ENCODE measurements at regions not wholly inside any gene's neighbourhood (a gene's known extent, or its start where the extent isn't known, plus 50 kb on each side); places are given as distances from the start of the nearest gene placed in this dataset.
A peak's percentile ranks its signal among the peaks of the same experiment; 100 is the strongest.
"Not testable (repeated sequence)": the region's sequence is repeated elsewhere in the genome, so short reads cannot be mapped to it uniquely, and the experiment has no call there.

DNA sequence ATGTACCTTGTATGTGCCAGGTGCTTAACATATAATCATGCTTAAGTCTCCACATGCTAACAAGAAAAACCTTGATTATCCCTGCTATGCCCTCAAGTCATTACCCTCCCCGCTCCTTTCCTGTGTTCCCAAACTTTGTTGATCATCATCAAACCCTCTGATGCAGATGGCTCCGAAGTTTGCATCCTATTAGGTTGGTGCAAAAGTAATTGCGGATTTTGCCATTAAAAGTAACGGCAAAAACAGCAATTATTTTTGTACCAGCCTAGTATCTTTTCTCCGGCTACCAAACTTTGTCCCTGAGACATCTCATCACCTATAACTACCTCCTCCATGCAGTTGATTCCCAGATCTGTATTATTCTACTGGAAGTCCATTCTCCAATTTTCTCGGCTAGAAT lies 142.6 kb downstream of the OTOP1 start:
- intact Hi-C loops (cut with DNase I); DNase-seq: not testable (repeated sequence)

GRCh38 chr4:4089716-4090419 lies 136.9 kb downstream of the OTOP1 start:
- not testable (repeated sequence) for DNase-seq

GRCh38 chr4:4090720-4091119 lies 136.0 kb downstream of the OTOP1 start:
- intact Hi-C loops (cut with DNase I); DNase-seq: not testable (repeated sequence)

More at GRCh38 chr4:4089716-4090419, 136.9 kb downstream of the OTOP1 start:
- intact Hi-C loops (cut with DNase I) = not testable (repeated sequence)

GRCh38 chr4:4092159-4092558 lies 134.6 kb downstream of the OTOP1 start:
- intact Hi-C loops (cut with DNase I); DNase-seq: not testable (repeated sequence)

DNA sequence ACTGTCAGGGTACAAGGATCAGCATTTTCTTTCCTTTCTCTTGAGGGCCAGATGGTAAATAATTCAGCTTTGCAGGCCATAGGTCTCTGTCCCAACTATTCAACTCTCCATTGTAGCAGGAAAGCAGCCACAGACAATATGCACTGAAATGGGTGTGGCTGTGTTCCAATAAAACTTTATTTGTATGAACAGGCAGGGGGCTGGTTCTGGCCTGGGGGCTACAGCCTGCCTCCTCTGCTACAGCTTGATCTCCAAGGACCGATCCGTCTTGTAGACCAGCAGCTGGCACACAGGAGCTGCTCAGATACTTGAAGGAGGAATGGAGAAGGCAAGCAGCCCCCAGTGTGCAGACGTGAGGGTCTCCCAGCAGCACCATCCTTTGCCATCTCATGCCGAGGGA lies 127.1 kb downstream of the OTOP1 start:
- DNase-seq; intact Hi-C loops (cut with DNase I): not testable (repeated sequence)

- intact Hi-C loops (cut with DNase I) = loop anchor here (2.0 kb wide), 1 partner anchor 122 kb away; no protein-coding TSS in a partner anchor
- DNase-seq = not testable (repeated sequence)
Observed at GRCh38 chr4:4106923-4107322, 119.8 kb downstream of the OTOP1 start.

DNA sequence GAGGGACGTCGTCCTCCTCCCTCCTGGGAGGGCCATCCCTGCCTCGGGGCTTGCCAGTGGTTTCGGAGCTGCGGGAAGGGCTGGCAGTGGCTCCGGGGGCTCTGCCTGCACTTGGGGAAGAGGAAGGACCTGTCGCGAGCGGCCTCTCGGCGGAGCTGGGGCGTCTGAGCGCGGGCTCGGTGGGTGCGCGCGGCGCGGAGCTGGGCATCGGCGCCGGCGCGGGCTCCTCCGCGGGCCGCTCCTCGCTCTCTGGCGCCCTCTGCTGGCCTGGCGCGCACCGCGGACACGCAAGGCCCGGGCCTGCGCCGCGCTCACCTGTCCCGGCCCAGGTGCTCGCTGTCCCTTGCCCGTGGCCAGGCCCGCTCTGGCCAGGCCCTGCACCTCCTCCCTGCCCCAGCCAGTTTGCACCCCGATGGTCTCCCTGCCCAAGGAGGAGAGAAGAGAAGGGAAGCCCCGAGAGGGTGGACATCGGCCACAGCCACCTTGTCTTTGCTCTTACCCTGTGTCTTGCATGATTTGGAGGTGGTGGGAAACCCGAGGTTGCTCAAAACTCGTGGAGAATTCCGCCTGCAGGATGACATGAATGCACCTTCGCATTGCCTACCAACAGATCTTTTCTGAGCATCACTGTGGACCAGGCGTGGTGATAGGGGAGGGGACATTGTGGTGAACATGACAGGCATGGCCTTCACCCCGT lies 119.2 kb downstream of the OTOP1 start:
- DNase-seq = peak in 9 of 10 donors; percentile 22 to 95 (median 58)
- intact Hi-C loops (cut with DNase I) = loop anchor here (2.0 kb wide), 1 partner anchor 123 kb away; no protein-coding TSS in a partner anchor

- intact Hi-C loops (cut with DNase I); DNase-seq: not testable (repeated sequence)
Observed at GRCh38 chr4:4115381-4115780, 111.3 kb downstream of the OTOP1 start.

GRCh38 chr4:4116901-4117300 lies 109.8 kb downstream of the OTOP1 start:
- DNase-seq; intact Hi-C loops (cut with DNase I): not testable (repeated sequence)

GRCh38 chr4:4134368-4134767 lies 92.4 kb downstream of the OTOP1 start:
- DNase-seq; intact Hi-C loops (cut with DNase I): not testable (repeated sequence)

DNA sequence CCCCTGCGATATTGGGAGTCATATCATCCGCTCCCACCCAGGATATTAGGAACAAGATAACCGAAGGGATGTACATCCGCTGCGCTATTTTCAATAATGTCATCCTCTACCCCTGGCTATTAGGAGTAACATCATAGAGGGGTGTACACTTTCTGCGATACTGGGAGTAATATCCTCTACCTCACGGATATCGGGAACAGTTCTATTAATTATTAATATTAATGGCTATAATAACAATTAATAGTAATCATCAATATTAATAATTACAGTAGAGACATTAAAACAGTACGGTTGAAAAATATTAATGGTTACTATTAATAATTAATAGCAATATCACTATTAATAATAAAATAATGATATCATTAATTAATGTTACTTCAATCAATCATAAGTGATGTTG lies 90.1 kb downstream of the OTOP1 start:
- DNase-seq; intact Hi-C loops (cut with DNase I): not testable (repeated sequence)
